Neural progenitor cell (in vitro differentiated cells): ENCODE measurements at regions not wholly inside any gene's neighbourhood (a gene's known extent, or its start where the extent isn't known, plus 50 kb on each side); places are given as distances from the start of the nearest gene placed in this dataset.

Experiments
- DNase-seq: peaks from one replicate; pipeline ENCODE4 v3.0.0-alpha.2; 2016; ENCODE audit warnings: low spot score
- H2AFZ ChIP-seq: fragments of 200-600 bp; sonication (generic); replicated peaks from 2 replicates; pipeline ENCODE4 v1.6.1; 2016; ENCODE audit warnings: antibody characterized with exemption
- H3F3A ChIP-seq: fragments of 200-600 bp; sonication (generic); 2 replicates; pipeline ENCODE4 v1.6.1; 2016; ENCODE audit warnings: antibody characterized with exemption, low read depth
- H3K27ac ChIP-seq: fragments of 200-600 bp; sonication (generic); 2 replicates; pipeline ENCODE4 v1.5.1; 2016; ENCODE audit warnings: mild to moderate bottlenecking
- H3K27me3 ChIP-seq: fragments of 200-600 bp; sonication (generic); 2 replicates; pipeline ENCODE4 v1.6.1; 2016; ENCODE audit warnings: mild to moderate bottlenecking, moderate library complexity
- H3K36me3 ChIP-seq: fragments of 200-600 bp; sonication (generic); 2 replicates; pipeline ENCODE4 v1.5.1; 2016
- H3K4me1 ChIP-seq: fragments of 200-600 bp; sonication (generic); 2 replicates; pipeline ENCODE4 v1.6.1; 2016; ENCODE audit warnings: mixed run types
- H3K4me2 ChIP-seq: fragments of 200-600 bp; sonication (generic); 2 replicates; pipeline ENCODE4 v1.6.1; 2016
- H3K4me3 ChIP-seq: fragments of 200-600 bp; sonication (generic); 2 replicates; pipeline ENCODE4 v1.5.1; 2016
- H3K79me2 ChIP-seq: fragments of 200-600 bp; sonication (generic); 2 replicates; pipeline ENCODE4 v1.6.1; 2016; ENCODE audit warnings: low read depth
- H3K9ac ChIP-seq: fragments of 200-600 bp; sonication (generic); 2 replicates; pipeline ENCODE4 v1.6.1; 2016
- H3K9me3 ChIP-seq: fragments of 200-600 bp; sonication (generic); 2 replicates; pipeline ENCODE4 v1.5.1; 2016; ENCODE audit warnings: low read depth
- H4K20me1 ChIP-seq: fragments of 200-600 bp; sonication (generic); 2 replicates; pipeline ENCODE4 v1.6.1; 2016; ENCODE audit warnings: low read depth
- H3K27ac Mint-ChIP-seq: 3 replicates; pipeline ENCODE4 v1.8.0; 2021; ENCODE audit warnings: mixed read lengths
- H3K27me3 Mint-ChIP-seq: 2 replicates; pipeline ENCODE4 v1.8.0; 2022; ENCODE audit warnings: low read depth, mild to moderate bottlenecking, inconsistent platforms, moderate library complexity, mixed read lengths; ENCODE audit not compliant: insufficient read depth
- H3K36me3 Mint-ChIP-seq: 3 replicates; pipeline ENCODE4 v1.8.0; 2021; ENCODE audit warnings: mixed read lengths
- H3K4me1 Mint-ChIP-seq: 3 replicates; pipeline ENCODE4 v1.8.0; 2021; ENCODE audit warnings: mixed read lengths
- H3K4me3 Mint-ChIP-seq: 3 replicates; pipeline ENCODE4 v1.8.0; 2021; ENCODE audit warnings: mild to moderate bottlenecking, moderate library complexity, mixed read lengths
- H3K9me3 Mint-ChIP-seq: 3 replicates; pipeline ENCODE4 v1.8.0; 2020; ENCODE audit warnings: mixed read lengths
- EZH2 ChIP-seq: fragments of 200-600 bp; sonication (generic); IDR thresholded peaks from 2 replicates; pipeline ENCODE4 v1.6.1; 2017; ENCODE audit warnings: antibody characterized with exemption, mild to moderate bottlenecking, moderate library complexity
- EZH2phosphoT487 ChIP-seq: fragments of 200-600 bp; sonication (generic); IDR thresholded peaks from 2 replicates; pipeline ENCODE4 v1.6.1; 2017; ENCODE audit warnings: antibody characterized with exemption
- TF ChIP-seq, protein P1 (sequence below): fragments of 200-600 bp; sonication (generic); IDR thresholded peaks from 2 replicates; pipeline ENCODE4 v1.5.1; 2017; ENCODE audit warnings: antibody characterized with exemption, mild to moderate bottlenecking

DNA sequence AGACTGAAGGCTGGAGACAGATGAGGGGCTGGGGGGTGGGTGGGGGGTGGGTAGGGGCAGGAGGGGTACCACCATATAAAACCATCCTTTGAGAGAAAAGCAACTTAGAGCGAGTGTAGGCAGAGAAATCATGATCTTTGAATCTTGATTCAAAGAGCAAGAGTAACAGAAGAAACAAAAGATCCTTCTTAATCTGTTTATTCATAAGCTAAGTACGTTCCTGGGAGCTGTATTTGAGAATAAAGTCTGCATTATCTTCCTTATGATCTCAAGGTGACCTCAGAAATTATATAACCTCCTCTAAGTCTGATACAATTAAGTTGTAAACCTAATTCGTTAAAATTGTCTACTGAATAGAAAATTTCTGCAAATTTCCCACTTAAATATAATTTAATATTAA, 558.8 kb downstream of the NR2F1-AS1 start:
- Mint-ChIP-seq H3K4me1 (no peaks in the 10 kb centered on the region), H3K9me3 (no peaks in the 10 kb centered on the region), H3K4me3 (no peak overlapping the region), H3K27ac (no peak overlapping the region), H3K36me3 (no peaks in the 10 kb centered on the region), H3K27me3 (no peaks in the 10 kb centered on the region)
- no peaks in the 10 kb centered on the region for H3K9me3 ChIP-seq
- no peaks in the 10 kb centered on the region for H3K36me3 ChIP-seq
- H3F3A ChIP-seq = no peaks in the 10 kb centered on the region
- H3K4me3 ChIP-seq = no peak overlapping the region
- no peak overlapping the region for H3K27ac ChIP-seq
- no peaks in the 10 kb centered on the region for H3K27me3 ChIP-seq
- DNase-seq = no peak
- no peak overlapping the region for H2AFZ ChIP-seq
- H3K4me1 ChIP-seq = peaks cover 9% of the 10 kb centered on the region
- no peak overlapping the region for H3K9ac ChIP-seq
- TF ChIP-seq EZH2phosphoT487 (no peak), EZH2 (no peak)
- TF ChIP-seq, protein P1, sequence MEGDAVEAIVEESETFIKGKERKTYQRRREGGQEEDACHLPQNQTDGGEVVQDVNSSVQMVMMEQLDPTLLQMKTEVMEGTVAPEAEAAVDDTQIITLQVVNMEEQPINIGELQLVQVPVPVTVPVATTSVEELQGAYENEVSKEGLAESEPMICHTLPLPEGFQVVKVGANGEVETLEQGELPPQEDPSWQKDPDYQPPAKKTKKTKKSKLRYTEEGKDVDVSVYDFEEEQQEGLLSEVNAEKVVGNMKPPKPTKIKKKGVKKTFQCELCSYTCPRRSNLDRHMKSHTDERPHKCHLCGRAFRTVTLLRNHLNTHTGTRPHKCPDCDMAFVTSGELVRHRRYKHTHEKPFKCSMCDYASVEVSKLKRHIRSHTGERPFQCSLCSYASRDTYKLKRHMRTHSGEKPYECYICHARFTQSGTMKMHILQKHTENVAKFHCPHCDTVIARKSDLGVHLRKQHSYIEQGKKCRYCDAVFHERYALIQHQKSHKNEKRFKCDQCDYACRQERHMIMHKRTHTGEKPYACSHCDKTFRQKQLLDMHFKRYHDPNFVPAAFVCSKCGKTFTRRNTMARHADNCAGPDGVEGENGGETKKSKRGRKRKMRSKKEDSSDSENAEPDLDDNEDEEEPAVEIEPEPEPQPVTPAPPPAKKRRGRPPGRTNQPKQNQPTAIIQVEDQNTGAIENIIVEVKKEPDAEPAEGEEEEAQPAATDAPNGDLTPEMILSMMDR = no peak
- H3K79me2 ChIP-seq = no peaks in the 10 kb centered on the region
- no peak overlapping the region for H3K4me2 ChIP-seq
- no peaks in the 10 kb centered on the region for H4K20me1 ChIP-seq

DNA sequence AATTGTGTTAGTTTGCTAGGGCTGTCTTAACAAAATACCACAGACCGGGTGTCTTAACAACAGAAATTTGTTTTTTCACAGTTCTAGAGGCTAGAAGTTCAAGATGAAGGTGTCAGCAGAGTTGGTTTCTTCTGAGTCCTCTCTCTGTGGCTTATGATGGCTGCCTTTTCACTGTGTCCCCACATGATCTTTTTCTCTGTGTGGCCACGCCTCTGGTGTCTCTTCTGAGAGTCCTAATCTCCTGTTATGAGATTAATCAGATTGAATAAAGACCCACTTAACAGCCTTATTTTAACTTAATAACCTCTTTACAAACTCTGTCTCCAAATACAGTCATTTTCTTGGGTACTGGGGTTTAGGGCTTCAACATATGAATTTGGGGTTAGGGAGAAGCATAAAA, 561.1 kb downstream of the NR2F1-AS1 start:
- TF ChIP-seq, protein P1 = no peak
- TF ChIP-seq EZH2 = no peak
- no peak for TF ChIP-seq EZH2phosphoT487
- H3K9me3 Mint-ChIP-seq = no peaks in the 10 kb centered on the region

DNA sequence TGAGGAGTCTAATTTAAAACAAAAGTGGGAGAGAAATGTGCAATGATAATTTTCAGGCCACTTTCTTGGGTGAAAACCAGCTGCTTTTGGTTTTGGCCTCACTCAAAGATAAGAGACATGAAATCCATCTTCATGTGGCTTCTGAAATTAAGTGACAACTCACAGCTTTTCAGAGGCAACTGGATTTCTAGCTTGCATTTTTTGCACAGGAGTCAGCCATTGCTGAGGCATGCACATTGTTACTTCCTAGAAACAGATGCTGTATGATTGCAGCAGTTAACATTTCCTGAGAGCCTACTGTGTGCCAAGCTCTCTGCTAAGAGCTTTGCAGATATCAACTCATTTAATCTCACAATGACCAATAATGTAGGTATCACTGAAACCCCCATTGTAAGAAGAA, 562.6 kb downstream of the NR2F1-AS1 start:
- H3K27ac ChIP-seq = no peak overlapping the region
- H3K4me1 Mint-ChIP-seq = no peaks in the 10 kb centered on the region
- peak overlapping the region; percentile 53 for H2AFZ ChIP-seq
- H4K20me1 ChIP-seq = no peaks in the 10 kb centered on the region
- H3K27ac Mint-ChIP-seq = no peak overlapping the region
- no peaks in the 10 kb centered on the region for H3K79me2 ChIP-seq
- H3K36me3 Mint-ChIP-seq = no peaks in the 10 kb centered on the region
- no peak for DNase-seq
- peaks cover 9% of the 10 kb centered on the region for H3K4me1 ChIP-seq
- no peak overlapping the region for H3K4me3 Mint-ChIP-seq
- H3F3A ChIP-seq = no peaks in the 10 kb centered on the region
- no peaks in the 10 kb centered on the region for H3K36me3 ChIP-seq
- H3K9me3 ChIP-seq = no peaks in the 10 kb centered on the region
- no peaks in the 10 kb centered on the region for H3K27me3 ChIP-seq
- TF ChIP-seq, protein P1 = no peak
- TF ChIP-seq EZH2phosphoT487 = no peak
- no peak overlapping the region for H3K9ac ChIP-seq
- no peak overlapping the region for H3K4me2 ChIP-seq
- H3K9me3 Mint-ChIP-seq = peaks cover 2% of the 10 kb centered on the region
- no peaks in the 10 kb centered on the region for H3K27me3 Mint-ChIP-seq
- no peak overlapping the region for H3K4me3 ChIP-seq

More for the DNA sequence above, 561.1 kb downstream of the NR2F1-AS1 start:
- Histone ChIP-seq H3K36me3 (no peaks in the 10 kb centered on the region), H3K27ac (no peak overlapping the region), H3F3A (no peaks in the 10 kb centered on the region), H2AFZ (no peak overlapping the region), H3K4me2 (no peak overlapping the region), H3K4me3 (no peak overlapping the region), H4K20me1 (no peaks in the 10 kb centered on the region), H3K27me3 (no peaks in the 10 kb centered on the region), H3K9ac (no peak overlapping the region), H3K9me3 (no peaks in the 10 kb centered on the region), H3K79me2 (no peaks in the 10 kb centered on the region), H3K4me1 (peaks cover 9% of the 10 kb centered on the region)
- Mint-ChIP-seq H3K36me3 (no peaks in the 10 kb centered on the region), H3K27ac (no peak overlapping the region), H3K27me3 (no peaks in the 10 kb centered on the region), H3K4me1 (no peaks in the 10 kb centered on the region), H3K4me3 (no peak overlapping the region)
- no peak for DNase-seq

DNA sequence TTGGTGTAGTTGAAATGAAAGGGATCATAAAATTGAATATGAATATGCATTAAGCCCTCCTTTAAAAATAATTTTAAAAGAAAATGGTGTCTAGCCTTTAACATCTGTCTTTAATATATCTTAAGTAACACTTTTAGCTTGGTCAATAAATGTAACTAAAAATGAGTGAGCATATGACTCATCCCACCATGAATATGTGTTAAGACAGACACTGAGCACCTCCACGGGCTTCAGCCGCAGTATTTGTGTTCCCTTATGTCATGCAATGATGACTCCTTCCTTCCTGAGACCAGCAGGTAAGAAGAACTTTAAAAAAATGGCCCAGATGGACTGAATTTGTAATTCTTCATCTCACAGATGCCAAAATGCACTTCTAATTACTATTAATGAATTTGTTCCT, 563.2 kb downstream of the NR2F1-AS1 start:
- Mint-ChIP-seq H3K36me3 (no peaks in the 10 kb centered on the region), H3K27me3 (no peaks in the 10 kb centered on the region), H3K4me3 (no peak overlapping the region), H3K27ac (no peak overlapping the region), H3K4me1 (no peaks in the 10 kb centered on the region), H3K9me3 (peaks cover 2% of the 10 kb centered on the region)
- Histone ChIP-seq H3K9me3 (no peaks in the 10 kb centered on the region), H3K4me1 (peaks cover 9% of the 10 kb centered on the region), H3K9ac (no peak overlapping the region), H3K4me3 (no peak overlapping the region), H2AFZ (peak overlapping the region; percentile 53), H3F3A (no peaks in the 10 kb centered on the region), H3K27ac (no peak overlapping the region), H3K36me3 (no peaks in the 10 kb centered on the region), H4K20me1 (no peaks in the 10 kb centered on the region), H3K27me3 (no peaks in the 10 kb centered on the region), H3K4me2 (no peak overlapping the region), H3K79me2 (no peaks in the 10 kb centered on the region)
- DNase-seq = no peak
- TF ChIP-seq EZH2phosphoT487 = no peak
- TF ChIP-seq, protein P1 = no peak
- TF ChIP-seq EZH2 = no peak
